ENCODE measurements at regions not wholly inside any gene's neighbourhood (a gene's known extent, or its start where the extent isn't known, plus 50 kb on each side); places are given as distances from the start of the nearest gene placed in this dataset.

DNA sequence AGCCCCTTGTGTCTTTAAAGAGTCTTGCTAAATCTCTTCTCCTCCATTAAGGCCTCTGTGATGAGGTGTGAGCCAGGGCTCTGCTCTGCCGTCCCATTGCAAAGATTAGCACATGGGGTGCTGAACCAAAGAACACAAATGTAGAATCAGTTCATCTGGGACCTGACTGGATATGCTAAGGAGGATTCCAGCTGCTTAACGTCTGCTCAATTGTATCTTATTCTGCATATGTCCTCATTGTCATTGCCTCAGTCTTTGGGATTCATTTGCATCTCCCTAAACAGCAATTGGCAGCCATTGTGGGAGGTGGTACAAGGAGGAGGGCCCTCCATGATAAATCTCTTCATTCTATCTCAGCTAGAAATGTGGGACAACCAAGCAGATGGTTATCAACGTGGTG lies 106.3 kb upstream of the ADAMTS18 start:
- no peak overlapping the region for H3K4me3 ChIP-seq (ENCODE audit: low read length)
- no peaks in the 10 kb centered on the region for H3K79me1 ChIP-seq (ENCODE audit: low read length)
- H3K4me2 ChIP-seq (ENCODE audit: low read length) = no peak overlapping the region
- no peak overlapping the region for H3K56ac ChIP-seq (ENCODE audit: low read length)
- H3K79me2 ChIP-seq (ENCODE audit: control insufficient read depth, insufficient read depth, low read length) = no peaks in the 10 kb centered on the region
- H2BK5ac ChIP-seq (ENCODE audit: low read length) = no peak overlapping the region
- H3K36me3 ChIP-seq (ENCODE audit: control insufficient read depth, insufficient read depth, low read length) = no peaks in the 10 kb centered on the region
- H2BK120ac ChIP-seq (ENCODE audit: low read depth, low read length) = no peak overlapping the region
- no CpG with 5 or more reads among the region's 3 CpGs for WGBS (ENCODE audit: extremely low coverage, insufficient coverage, low lambda C conversion rate)
- DNase-seq = peak; percentile 23
- no peak overlapping the region for H3K27ac ChIP-seq (ENCODE audit: low read depth, low read length)
- no peak overlapping the region for H3K18ac ChIP-seq (ENCODE audit: low read length)
- no peak overlapping the region for H4K8ac ChIP-seq (ENCODE audit: low read depth, low read length)
- no peaks in the 10 kb centered on the region for H3K4me1 ChIP-seq (ENCODE audit: control insufficient read depth, low read depth, low read length)
- no peak overlapping the region for H3K23ac ChIP-seq (ENCODE audit: low read length)
- no peaks in the 10 kb centered on the region for H3K27me3 ChIP-seq (ENCODE audit: insufficient read depth, low read length, poor library complexity)
- H2BK15ac ChIP-seq (replicated peaks; ENCODE audit: low read depth) = no peak overlapping the region
- H2AK5ac ChIP-seq (ENCODE audit: low read length) = no peak overlapping the region
- no peak overlapping the region for H3K9ac ChIP-seq (ENCODE audit: low read length)
- no peak overlapping the region for H4K5ac ChIP-seq (ENCODE audit: low read length)
- no peak overlapping the region for H3K4ac ChIP-seq (ENCODE audit: low read depth, low read length)

DNA sequence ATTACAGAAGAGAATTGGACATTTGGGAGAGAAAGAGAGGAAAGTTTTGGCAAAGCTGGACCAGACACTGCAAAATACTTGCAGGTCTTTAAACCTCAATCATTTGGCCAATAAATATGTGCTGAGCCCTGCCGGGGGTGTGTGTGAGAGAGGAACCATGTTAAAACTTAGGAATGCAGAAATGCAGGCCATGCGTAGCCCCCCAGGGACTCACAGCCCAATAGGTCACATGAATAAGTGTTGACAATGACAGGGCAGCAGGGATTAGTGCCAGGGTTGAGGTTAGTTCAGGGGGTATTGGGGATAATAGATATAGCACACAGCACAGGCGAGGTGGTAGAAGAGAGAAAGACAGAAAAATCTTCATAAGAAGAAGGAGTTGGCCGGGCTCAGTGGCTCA lies 113.3 kb upstream of the ADAMTS18 start:
- Histone ChIP-seq H3K4me3 (ENCODE audit: low read length) (no peak overlapping the region), H2BK15ac (replicated peaks; ENCODE audit: low read depth) (no peak overlapping the region), H3K4ac (ENCODE audit: low read depth, low read length) (peak overlapping the region; percentile 9), H3K4me1 (ENCODE audit: control insufficient read depth, low read depth, low read length) (no peaks in the 10 kb centered on the region), H3K9ac (ENCODE audit: low read length) (no peak overlapping the region), H3K4me2 (ENCODE audit: low read length) (no peak overlapping the region), H2BK5ac (ENCODE audit: low read length) (no peak overlapping the region), H3K18ac (ENCODE audit: low read length) (no peak overlapping the region), H3K79me1 (ENCODE audit: low read length) (no peaks in the 10 kb centered on the region), H3K27ac (ENCODE audit: low read depth, low read length) (no peak overlapping the region), H3K27me3 (ENCODE audit: insufficient read depth, low read length, poor library complexity) (no peaks in the 10 kb centered on the region), H3K36me3 (ENCODE audit: control insufficient read depth, insufficient read depth, low read length) (no peaks in the 10 kb centered on the region), H3K23ac (ENCODE audit: low read length) (no peak overlapping the region), H2AK5ac (ENCODE audit: low read length) (no peak overlapping the region), H4K8ac (ENCODE audit: low read depth, low read length) (no peak overlapping the region), H4K5ac (ENCODE audit: low read length) (no peak overlapping the region), H3K79me2 (ENCODE audit: control insufficient read depth, insufficient read depth, low read length) (no peaks in the 10 kb centered on the region), H2BK120ac (ENCODE audit: low read depth, low read length) (no peak overlapping the region), H3K56ac (ENCODE audit: low read length) (no peak overlapping the region)
- no CpG with 5 or more reads among the region's 4 CpGs for WGBS (ENCODE audit: extremely low coverage, insufficient coverage, low lambda C conversion rate)
- peak; percentile 18 for DNase-seq

DNA sequence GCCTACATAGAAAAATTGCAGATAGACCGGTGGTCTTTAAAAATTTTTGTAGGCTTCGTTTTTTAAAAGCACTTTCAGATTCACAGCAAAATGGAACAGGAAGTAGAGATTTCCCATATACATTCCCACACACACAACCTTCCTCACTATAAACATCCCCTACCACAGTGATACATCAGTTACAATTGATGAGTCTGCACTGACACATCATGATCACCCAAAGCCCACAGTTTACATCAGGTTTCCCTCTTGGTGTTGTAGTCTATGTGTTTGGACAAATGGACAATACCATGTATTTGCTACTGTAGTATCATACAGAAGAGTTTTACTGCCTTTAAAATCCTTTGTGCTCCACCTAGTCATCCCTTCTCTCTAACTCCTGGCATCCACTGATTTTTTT lies 113.9 kb upstream of the ADAMTS18 start:
- no peak overlapping the region for H2BK15ac ChIP-seq (replicated peaks; ENCODE audit: low read depth)
- no peak overlapping the region for H3K23ac ChIP-seq (ENCODE audit: low read length)
- H3K27ac ChIP-seq (ENCODE audit: low read depth, low read length) = no peak overlapping the region
- no peak overlapping the region for H2BK5ac ChIP-seq (ENCODE audit: low read length)
- no peak overlapping the region for H3K56ac ChIP-seq (ENCODE audit: low read length)
- no peaks in the 10 kb centered on the region for H3K36me3 ChIP-seq (ENCODE audit: control insufficient read depth, insufficient read depth, low read length)
- H3K27me3 ChIP-seq (ENCODE audit: insufficient read depth, low read length, poor library complexity) = no peaks in the 10 kb centered on the region
- no peak overlapping the region for H2AK5ac ChIP-seq (ENCODE audit: low read length)
- no peak overlapping the region for H3K4me2 ChIP-seq (ENCODE audit: low read length)
- H3K18ac ChIP-seq (ENCODE audit: low read length) = no peak overlapping the region
- no peak for DNase-seq
- H3K4me3 ChIP-seq (ENCODE audit: low read length) = no peak overlapping the region
- H3K79me1 ChIP-seq (ENCODE audit: low read length) = no peaks in the 10 kb centered on the region
- no peaks in the 10 kb centered on the region for H3K4me1 ChIP-seq (ENCODE audit: control insufficient read depth, low read depth, low read length)
- no peak overlapping the region for H4K5ac ChIP-seq (ENCODE audit: low read length)
- no CpG with 5 or more reads among the region's 2 CpGs for WGBS (ENCODE audit: extremely low coverage, insufficient coverage, low lambda C conversion rate)
- no peak overlapping the region for H3K4ac ChIP-seq (ENCODE audit: low read depth, low read length)
- H2BK120ac ChIP-seq (ENCODE audit: low read depth, low read length) = no peak overlapping the region
- no peak overlapping the region for H3K9ac ChIP-seq (ENCODE audit: low read length)
- no peaks in the 10 kb centered on the region for H3K79me2 ChIP-seq (ENCODE audit: control insufficient read depth, insufficient read depth, low read length)
- no peak overlapping the region for H4K8ac ChIP-seq (ENCODE audit: low read depth, low read length)

DNA sequence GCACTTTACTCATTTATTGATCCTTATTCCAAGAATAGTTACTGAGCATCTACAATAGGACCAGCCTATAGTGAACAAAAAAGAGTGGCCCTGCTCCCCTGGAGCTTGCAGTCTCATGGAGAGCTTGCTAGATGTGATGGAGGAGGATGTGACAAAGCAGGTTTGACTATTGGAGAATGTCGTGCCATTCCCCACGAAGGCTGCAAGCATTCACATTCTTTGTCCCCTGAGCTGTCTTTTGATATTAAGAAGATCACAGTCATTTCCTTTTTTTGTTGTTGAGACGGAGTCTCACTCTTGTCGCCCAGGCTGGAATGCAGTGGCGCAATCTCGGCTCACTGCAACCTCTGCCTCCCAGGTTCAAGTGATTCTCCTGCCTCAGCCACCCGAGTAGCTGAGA lies 115.0 kb upstream of the ADAMTS18 start:
- Histone ChIP-seq H3K79me2 (ENCODE audit: control insufficient read depth, insufficient read depth, low read length) (no peaks in the 10 kb centered on the region), H4K8ac (ENCODE audit: low read depth, low read length) (no peak overlapping the region), H2BK120ac (ENCODE audit: low read depth, low read length) (no peak overlapping the region), H4K5ac (ENCODE audit: low read length) (no peak overlapping the region), H3K36me3 (ENCODE audit: control insufficient read depth, insufficient read depth, low read length) (no peaks in the 10 kb centered on the region), H2BK5ac (ENCODE audit: low read length) (no peak overlapping the region), H3K4me1 (ENCODE audit: control insufficient read depth, low read depth, low read length) (no peaks in the 10 kb centered on the region), H3K27me3 (ENCODE audit: insufficient read depth, low read length, poor library complexity) (no peaks in the 10 kb centered on the region), H3K4me2 (ENCODE audit: low read length) (no peak overlapping the region), H3K27ac (ENCODE audit: low read depth, low read length) (no peak overlapping the region), H3K18ac (ENCODE audit: low read length) (no peak overlapping the region), H3K9ac (ENCODE audit: low read length) (no peak overlapping the region), H3K23ac (ENCODE audit: low read length) (no peak overlapping the region), H3K56ac (ENCODE audit: low read length) (no peak overlapping the region), H2BK15ac (replicated peaks; ENCODE audit: low read depth) (no peak overlapping the region), H3K4ac (ENCODE audit: low read depth, low read length) (no peak overlapping the region), H3K4me3 (ENCODE audit: low read length) (no peak overlapping the region), H3K79me1 (ENCODE audit: low read length) (no peaks in the 10 kb centered on the region), H2AK5ac (ENCODE audit: low read length) (no peak overlapping the region)
- WGBS (ENCODE audit: extremely low coverage, insufficient coverage, low lambda C conversion rate) = no CpG with 5 or more reads among the region's 7 CpGs
- peak; percentile 7 for DNase-seq

DNA sequence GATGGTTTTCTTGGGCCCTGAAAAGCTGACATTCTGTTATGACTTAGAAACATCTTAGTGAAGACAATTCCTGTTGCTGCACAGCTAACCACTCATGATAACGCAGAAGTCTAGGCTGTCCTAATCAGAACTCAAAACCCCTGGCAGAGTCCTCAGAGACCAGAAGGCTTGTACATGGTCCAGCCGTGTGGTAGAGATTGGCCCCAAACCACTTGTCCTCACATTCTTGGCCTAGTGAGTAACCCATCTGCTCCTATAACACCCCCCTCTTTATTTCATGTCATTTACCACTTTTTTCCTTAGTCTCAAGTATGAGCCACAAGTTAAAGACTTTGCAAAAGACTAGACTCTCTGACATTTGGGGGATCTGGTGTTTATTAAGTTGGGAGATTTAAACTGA lies 116.5 kb upstream of the ADAMTS18 start:
- H2AK5ac ChIP-seq (ENCODE audit: low read length) = no peak overlapping the region
- no peaks in the 10 kb centered on the region for H3K4me1 ChIP-seq (ENCODE audit: control insufficient read depth, low read depth, low read length)
- no peak overlapping the region for H3K18ac ChIP-seq (ENCODE audit: low read length)
- H4K5ac ChIP-seq (ENCODE audit: low read length) = no peak overlapping the region
- H3K27me3 ChIP-seq (ENCODE audit: insufficient read depth, low read length, poor library complexity) = no peaks in the 10 kb centered on the region
- no peak overlapping the region for H2BK120ac ChIP-seq (ENCODE audit: low read depth, low read length)
- H3K27ac ChIP-seq (ENCODE audit: low read depth, low read length) = no peak overlapping the region
- no peaks in the 10 kb centered on the region for H3K79me1 ChIP-seq (ENCODE audit: low read length)
- no peak overlapping the region for H3K4ac ChIP-seq (ENCODE audit: low read depth, low read length)
- no peak overlapping the region for H3K23ac ChIP-seq (ENCODE audit: low read length)
- no peak for DNase-seq
- no peak overlapping the region for H4K8ac ChIP-seq (ENCODE audit: low read depth, low read length)
- no peak overlapping the region for H3K56ac ChIP-seq (ENCODE audit: low read length)
- no peaks in the 10 kb centered on the region for H3K79me2 ChIP-seq (ENCODE audit: control insufficient read depth, insufficient read depth, low read length)
- no peak overlapping the region for H2BK5ac ChIP-seq (ENCODE audit: low read length)
- no peak overlapping the region for H3K9ac ChIP-seq (ENCODE audit: low read length)
- WGBS (ENCODE audit: extremely low coverage, insufficient coverage, low lambda C conversion rate) = no CpG with 5 or more reads among the region's 2 CpGs
- no peak overlapping the region for H2BK15ac ChIP-seq (replicated peaks; ENCODE audit: low read depth)
- H3K36me3 ChIP-seq (ENCODE audit: control insufficient read depth, insufficient read depth, low read length) = no peaks in the 10 kb centered on the region
- H3K4me3 ChIP-seq (ENCODE audit: low read length) = no peak overlapping the region
- no peak overlapping the region for H3K4me2 ChIP-seq (ENCODE audit: low read length)

DNA sequence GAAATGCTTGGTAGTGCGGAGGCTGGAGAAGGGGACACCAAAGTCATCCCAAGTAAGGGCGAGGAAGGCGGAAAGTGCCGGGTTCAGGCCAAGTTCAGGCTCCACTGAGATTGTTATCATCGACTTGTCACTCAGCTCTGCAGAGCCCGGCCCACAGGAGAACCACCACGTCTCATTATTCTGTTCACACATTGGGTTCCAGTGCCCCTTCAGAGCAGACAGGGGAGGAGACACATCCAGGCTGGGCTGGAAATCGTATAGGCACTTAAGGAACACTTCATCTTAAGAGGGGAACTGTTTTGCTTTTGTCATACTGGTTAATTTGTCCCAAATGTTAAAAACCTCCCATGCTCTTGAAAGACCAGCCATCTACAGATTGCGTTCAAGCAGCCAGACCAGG lies 118.3 kb upstream of the ADAMTS18 start:
- no peaks in the 10 kb centered on the region for H3K36me3 ChIP-seq (ENCODE audit: control insufficient read depth, insufficient read depth, low read length)
- no peaks in the 10 kb centered on the region for H3K79me1 ChIP-seq (ENCODE audit: low read length)
- no peak overlapping the region for H3K9ac ChIP-seq (ENCODE audit: low read length)
- no peak overlapping the region for H2BK15ac ChIP-seq (replicated peaks; ENCODE audit: low read depth)
- no peak overlapping the region for H2AK5ac ChIP-seq (ENCODE audit: low read length)
- no peak overlapping the region for H2BK120ac ChIP-seq (ENCODE audit: low read depth, low read length)
- WGBS (ENCODE audit: extremely low coverage, insufficient coverage, low lambda C conversion rate) = no CpG with 5 or more reads among the region's 9 CpGs
- H3K18ac ChIP-seq (ENCODE audit: low read length) = no peak overlapping the region
- H4K5ac ChIP-seq (ENCODE audit: low read length) = no peak overlapping the region
- no peak overlapping the region for H3K4me3 ChIP-seq (ENCODE audit: low read length)
- DNase-seq = no peak
- H2BK5ac ChIP-seq (ENCODE audit: low read length) = no peak overlapping the region
- H3K4me2 ChIP-seq (ENCODE audit: low read length) = no peak overlapping the region
- no peak overlapping the region for H3K4ac ChIP-seq (ENCODE audit: low read depth, low read length)
- no peaks in the 10 kb centered on the region for H3K4me1 ChIP-seq (ENCODE audit: control insufficient read depth, low read depth, low read length)
- H3K27me3 ChIP-seq (ENCODE audit: insufficient read depth, low read length, poor library complexity) = no peaks in the 10 kb centered on the region
- no peak overlapping the region for H4K8ac ChIP-seq (ENCODE audit: low read depth, low read length)
- H3K56ac ChIP-seq (ENCODE audit: low read length) = no peak overlapping the region
- no peak overlapping the region for H3K27ac ChIP-seq (ENCODE audit: low read depth, low read length)
- no peaks in the 10 kb centered on the region for H3K79me2 ChIP-seq (ENCODE audit: control insufficient read depth, insufficient read depth, low read length)
- no peak overlapping the region for H3K23ac ChIP-seq (ENCODE audit: low read length)

Measured in mesendoderm (in vitro differentiated cells).